Liver (tissue), 3 donors: ENCODE measurements at regions not wholly inside any gene's neighbourhood (a gene's known extent, or its start where the extent isn't known, plus 50 kb on each side); places are given as distances from the start of the nearest gene placed in this dataset.

Source experiments
- ATF3 ChIP-seq: IDR thresholded peaks from 2 replicates; pipeline ENCODE4 v1.6.1; 2016; ENCODE audit warnings: antibody characterized with exemption
- CTCF ChIP-seq: fragments of 150-350 bp; IDR thresholded peaks from 2 replicates; pipeline ENCODE4 v1.5.1; 2017; ENCODE audit warnings: improper control_type of control experiment, low read depth, low read length; ENCODE audit not compliant: missing input control
- GABPA ChIP-seq, 2 donors: IDR thresholded peaks in 1 of 2; conservative IDR thresholded peaks in 1 of 2; 2 replicates each; pipeline ENCODE4 v1.6.1; 2016; ENCODE audit warnings: antibody characterized with exemption in 2 of 2, mild to moderate bottlenecking in 1 of 2, moderate library complexity in 1 of 2
- MAX ChIP-seq: IDR thresholded peaks from 2 replicates; pipeline ENCODE4 v1.6.1; 2016; ENCODE audit warnings: antibody characterized with exemption
- RXRA ChIP-seq, 2 donors: IDR thresholded peaks; 2 replicates each; pipeline ENCODE4 v1.6.1; 2017 to 2018; ENCODE audit warnings: antibody characterized with exemption in 2 of 2, mild to moderate bottlenecking in 1 of 2
- donor health status: healthy.
- donor health status: healthy.

GRCh38 chr11:44443836-44444769, 121.4 kb upstream of the CD82 start:
- TF ChIP-seq CTCF (no peak), RXRA (IDR thresholded peaks at IDR 0.05) (no peak), ATF3 (no peak), MAX (no peak), GABPA (IDR thresholded peaks at IDR 0.05 in 1 of 2, conservative IDR thresholded peaks at IDR 0.05 in 1 of 2) (no peak)
